ENCODE measurements at regions not wholly inside any gene's neighbourhood (a gene's known extent, or its start where the extent isn't known, plus 50 kb on each side); places are given as distances from the start of the nearest gene placed in this dataset.

DNA sequence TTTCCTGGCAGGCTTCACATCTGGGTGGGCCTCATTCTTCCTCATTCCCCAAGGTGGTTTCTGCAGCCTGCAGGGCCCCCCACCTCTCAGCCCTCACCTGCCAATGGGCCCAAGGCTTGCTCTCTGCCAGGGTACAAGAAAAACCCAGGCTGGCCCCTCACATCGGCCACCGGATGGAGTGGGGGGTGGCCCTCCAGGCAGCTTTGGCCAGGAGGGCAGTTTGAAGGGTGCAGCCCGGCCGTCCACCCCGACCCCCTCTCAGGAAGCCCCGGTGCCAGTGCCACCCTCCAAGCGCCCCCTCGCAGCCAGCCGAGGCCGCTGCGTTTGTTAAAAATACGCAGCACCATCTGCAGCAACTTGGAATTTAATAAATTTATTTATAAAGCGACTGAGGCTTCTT is 196.7 kb downstream of the CTTN start:
- no peak for TF ChIP-seq EZH2 (IDR thresholded peaks at IDR 0.05; ENCODE audit: insufficient read depth, poor library complexity, severe bottlenecking)
- no peak for TF ChIP-seq EZH2phosphoT487 (IDR thresholded peaks at IDR 0.05; ENCODE audit: insufficient read depth, low read depth)

All from GM23248 (cell line).